ENCODE measurements at regions not wholly inside any gene's neighbourhood (a gene's known extent, or its start where the extent isn't known, plus 50 kb on each side); places are given as distances from the start of the nearest gene placed in this dataset.
"Not testable (repeated sequence)": the region's sequence is repeated elsewhere in the genome, so short reads cannot be mapped to it uniquely, and the experiment has no call there.

DNA sequence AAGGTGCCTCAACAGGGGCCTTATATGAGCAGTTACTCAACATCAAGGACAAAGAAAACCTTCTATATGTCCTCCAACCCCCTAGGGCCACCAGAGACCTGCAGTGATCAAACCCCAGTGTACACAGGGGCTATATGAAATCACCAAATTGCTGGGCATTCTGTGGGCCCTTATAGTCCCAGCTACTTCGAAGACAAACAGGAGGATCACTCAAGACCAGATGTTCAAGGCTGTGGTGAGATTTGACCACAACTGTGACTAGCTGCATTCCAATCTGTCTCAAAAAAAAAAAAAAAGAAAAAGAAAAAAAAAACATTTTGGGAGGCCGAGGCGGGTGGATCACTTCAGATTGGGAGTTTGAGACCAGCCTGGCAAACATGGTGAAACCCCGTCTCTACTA is 51.0 kb upstream of the PRB2 start:
- no peak for DNase-seq (ENCODE audit: low read depth)

DNA sequence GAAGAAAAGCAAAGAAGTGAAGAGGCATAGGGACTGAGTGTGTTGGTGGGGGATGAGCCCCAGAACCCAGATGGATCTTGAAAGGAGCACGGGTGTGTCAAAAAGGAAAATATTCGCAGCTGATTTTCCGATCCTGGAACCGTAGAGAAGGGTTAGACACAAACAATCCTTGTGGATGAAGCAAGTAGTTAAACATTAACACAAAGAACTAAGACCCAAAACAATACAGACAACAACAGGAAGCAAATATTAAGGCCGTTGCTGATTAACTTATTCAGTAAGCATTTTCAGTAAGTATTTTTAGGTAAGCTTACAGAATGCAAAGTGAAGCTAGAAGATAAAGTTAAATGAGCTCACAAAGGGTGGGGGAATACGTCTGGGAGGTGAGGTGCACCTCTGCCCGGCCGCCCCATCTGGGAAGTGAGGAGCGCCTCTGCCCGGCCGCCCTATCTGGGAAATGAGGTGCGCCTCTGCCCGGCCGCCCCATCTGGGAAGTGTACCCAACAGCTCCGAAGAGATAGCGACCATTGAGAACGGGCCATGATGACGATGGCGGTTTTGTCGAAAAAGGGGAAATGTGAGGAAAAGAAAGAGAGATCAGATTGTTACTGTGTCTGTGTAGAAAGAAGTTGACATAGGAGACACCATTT is 62.8 kb upstream of the PRB2 start:
- no peak for DNase-seq (ENCODE audit: low read depth)

DNA sequence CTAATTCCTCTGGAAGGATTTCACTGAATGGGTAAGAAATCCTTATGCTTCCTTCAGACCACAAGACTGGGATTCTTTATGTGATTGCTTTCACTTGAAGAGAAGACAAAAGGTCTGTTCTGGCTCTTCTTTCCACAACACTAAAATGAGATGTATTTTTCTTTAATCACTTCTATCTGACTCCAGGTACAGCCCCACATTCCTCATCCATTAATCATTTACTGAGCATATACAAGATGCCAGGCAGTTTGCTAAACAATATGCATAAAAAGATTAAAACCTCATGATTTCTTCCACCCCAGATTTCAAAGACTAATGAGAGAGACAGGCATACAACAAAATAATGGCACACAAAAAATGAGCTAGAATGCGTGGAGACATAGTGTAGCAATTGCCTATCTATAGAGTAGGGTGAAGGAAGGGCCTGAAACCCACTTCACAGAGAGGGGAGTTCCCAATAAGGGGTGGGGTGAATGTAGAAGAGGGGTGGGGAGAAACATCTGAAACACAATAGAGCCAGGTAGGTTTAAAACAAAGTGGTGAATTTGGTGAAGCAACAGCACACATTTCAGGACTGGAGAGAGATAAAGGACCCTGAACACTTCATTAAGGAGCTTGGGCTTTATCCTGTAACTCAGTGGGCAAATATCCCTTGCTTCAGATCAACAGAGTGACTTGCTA is 65.1 kb upstream of the PRB2 start:
- no peak for DNase-seq (ENCODE audit: low read depth)

DNA sequence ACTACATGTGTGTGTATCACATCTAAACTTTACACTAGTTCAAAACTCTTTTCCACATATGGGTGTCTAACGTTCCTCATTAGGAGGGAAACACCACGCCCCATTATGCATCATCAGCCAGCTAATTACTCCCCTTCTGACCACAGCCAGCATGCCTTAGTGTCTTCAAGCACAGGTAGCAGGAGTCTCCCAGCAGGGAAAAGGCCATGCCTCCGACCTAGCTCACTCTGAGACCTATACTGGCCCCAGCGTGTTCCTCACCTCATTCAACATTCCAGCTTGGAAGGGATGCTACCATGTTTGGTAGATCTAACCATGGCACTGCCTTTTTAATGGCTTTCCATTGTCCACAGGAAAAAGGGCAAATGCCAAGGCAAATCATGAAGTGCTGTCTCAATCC is 66.1 kb upstream of the PRB2 start:
- no peak for DNase-seq (ENCODE audit: low read depth)

DNA sequence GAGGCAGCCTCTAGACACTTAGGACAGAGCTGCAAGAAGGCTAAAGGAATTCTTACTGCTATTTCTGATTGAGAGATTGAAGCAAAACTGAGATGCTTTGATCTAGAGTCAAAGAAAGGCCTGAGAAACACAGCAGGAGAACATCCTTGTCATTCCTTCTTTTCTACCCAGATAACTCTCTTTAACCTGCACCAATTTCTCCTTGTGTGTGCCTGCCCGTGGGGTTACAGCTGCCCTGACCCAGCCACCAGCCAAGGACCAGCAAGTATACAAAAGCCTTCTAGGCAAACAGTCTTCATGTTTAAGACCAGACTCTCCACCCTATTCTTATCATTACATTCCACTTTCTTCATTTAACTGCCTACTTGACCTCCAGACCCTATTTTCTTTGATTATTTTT is 81.7 kb upstream of the PRB2 start:
- DNase-seq (ENCODE audit: low read depth), result no peak

DNA sequence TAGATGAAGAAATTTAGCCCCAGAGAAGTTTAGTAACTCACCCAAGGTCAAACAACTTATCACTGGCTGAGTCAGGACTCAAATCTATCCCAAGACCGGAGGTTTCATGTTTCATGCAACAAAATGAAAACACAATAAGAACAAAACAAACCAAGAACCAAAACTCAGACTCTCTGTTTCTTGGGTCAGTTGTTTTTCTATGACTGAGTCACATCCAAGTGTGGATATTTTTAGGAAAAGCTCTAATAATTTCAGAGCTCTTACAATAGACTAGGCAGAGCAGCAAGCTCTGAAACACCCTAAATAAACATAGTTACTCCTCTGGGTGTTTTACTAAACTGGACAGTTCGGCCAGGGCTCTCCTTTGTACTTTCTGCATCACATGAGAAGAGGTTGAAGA is 87.6 kb upstream of the PRB2 start:
- DNase-seq (ENCODE audit: low read depth), result no peak

DNA sequence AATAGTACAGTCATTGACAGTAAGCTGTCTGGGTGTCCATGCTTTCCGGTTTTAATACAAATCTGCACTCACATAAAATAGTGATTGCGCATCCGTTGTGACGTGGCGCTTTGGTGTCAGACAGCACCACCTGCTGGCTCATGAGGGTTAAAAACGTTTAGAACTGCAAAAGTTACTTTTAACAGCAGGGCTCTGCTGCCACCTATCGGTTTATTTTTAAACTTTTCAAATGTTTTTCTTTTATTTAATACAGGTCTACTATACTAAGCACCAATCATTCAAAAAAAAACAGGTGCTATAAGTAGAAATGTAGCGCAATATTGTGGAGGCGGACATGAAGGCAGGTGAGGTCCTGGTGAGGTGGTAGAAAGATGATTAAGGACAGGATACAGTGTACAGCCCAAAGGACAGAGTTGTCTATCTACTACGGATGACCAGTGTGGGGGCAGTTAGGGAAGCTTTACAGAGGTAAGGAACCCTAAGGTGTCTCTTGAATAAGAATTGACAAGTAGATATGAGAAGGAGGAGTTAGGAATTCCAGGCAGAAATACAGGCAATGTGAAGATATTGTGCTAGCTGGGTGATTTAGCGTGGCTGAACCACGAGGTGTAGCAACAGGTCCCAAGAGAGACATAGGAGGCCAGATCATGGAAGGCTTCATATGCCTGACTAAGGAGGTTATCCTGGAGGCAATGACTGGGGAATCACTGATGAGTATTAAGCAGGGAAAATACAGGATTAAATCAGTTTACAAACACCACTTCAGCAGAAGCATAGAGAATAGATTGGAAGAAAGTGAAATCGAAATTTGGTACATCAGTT is 91.5 kb upstream of the PRB2 start:
- DNase-seq (ENCODE audit: low read depth), result peak; percentile 70

DNA sequence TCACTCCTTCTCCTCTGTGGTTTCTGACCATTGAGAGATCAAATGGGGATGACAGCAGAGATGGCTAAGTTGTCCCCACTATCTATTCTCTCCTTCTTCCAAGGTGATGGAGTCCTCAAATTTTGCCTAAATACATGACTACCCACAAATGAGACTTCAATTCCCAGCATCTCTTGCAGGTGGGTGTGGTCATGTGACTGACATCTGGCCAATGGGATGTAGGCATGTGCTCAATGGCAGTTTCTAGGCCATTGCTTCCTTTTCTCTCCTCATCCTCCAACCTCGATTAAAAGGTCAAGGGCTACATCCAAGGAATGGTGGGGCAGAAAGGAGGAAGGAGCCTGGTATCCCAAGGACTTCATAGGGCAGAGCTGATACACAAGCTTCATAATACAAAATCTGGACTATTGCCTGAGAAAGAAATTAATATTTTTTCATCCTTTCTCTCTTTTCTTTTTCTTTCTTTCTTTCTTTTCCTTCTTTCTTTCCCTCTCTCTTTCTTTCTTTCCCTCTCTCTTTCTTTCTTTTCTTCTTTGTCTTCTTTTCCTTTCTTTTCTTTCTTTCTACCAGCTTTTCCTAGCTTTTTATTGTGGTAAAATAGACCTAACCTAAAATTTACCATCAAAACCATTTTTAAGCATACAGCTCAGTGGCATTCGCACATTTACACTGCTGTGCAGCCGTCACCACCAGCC is 100.9 kb upstream of the PRB2 start:
- no peak for DNase-seq (ENCODE audit: low read depth)

DNA sequence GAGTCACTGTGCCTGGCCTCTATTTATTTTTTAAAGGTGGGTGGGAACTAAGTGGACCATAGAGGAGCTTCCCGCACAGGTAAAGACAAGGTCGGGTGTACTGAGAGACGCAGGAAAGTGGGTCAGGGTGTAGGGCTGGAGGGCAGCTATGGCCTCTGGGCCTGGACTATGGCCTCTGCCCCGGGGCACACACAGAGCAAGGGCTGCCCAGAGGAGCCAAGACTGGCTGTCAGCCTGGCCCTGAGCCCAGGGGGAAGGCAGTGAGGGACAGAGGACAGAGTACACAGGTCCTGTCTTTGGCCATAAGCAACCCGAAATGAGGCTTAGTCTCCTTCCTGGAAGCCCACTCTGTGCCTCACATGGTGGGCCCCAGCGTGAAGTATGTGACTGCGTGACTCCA is 102.1 kb upstream of the PRB2 start:
- no peak for DNase-seq (ENCODE audit: low read depth)

DNA sequence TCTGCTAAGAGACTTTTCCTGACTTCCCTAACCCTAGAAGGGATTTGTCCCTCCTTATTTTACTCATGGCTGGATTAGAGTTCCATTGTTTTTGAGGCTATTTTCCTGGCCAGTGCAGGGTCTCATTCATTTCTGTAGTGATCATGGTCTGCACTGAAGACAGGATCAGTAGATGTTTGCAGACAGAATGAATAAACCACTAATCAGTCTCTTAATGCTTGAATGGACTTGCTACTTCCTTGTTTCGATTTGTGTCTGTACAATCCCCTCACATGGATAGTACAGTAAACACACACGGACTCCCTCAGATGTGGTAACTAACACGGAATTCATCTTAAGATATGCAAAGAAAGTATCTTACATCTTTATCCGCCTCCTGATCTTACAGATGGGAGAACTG is 102.6 kb upstream of the PRB2 start:
- no peak for DNase-seq (ENCODE audit: low read depth)

DNA sequence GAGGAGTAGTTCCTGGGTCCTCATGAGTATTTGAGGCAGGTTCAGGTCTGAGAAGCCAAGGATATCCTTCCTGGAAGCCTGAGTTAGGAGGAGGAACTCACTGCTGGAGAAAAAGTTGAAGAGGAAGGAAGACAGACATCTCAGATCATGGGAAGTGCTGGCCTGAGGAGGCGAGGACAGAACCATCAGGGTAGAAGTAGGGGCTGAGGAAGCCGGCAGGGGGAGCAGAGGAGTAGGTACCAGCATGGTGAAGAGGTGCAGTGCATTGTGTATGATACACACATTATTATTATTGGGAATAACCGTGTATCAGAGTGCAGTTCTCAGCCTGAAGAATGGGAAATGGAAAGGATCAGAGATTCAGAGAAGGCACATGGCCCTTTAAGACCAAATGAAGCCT is 103.2 kb upstream of the PRB2 start:
- not testable (repeated sequence) for DNase-seq (ENCODE audit: low read depth)

DNA sequence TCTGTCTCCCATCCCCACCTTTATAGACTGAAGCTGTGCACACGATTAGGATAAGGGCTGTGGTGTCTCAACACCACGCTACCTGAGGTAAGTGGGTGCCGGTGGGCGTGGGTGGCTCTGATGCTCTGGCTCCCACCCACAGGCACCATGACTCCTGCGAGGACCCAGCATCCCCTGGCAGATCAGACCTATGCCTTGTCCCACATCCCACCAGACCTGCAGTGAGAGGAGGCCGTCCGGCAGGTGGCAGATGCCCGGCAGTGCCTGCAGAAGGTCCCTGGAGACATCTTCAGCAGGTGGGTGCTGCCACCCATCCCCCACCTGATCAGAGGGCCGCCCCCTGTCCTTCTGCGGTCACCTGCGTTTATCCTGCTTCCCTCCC is 104.4 kb upstream of the PRB2 start:
- DNase-seq (ENCODE audit: low read depth), result no peak

DNA sequence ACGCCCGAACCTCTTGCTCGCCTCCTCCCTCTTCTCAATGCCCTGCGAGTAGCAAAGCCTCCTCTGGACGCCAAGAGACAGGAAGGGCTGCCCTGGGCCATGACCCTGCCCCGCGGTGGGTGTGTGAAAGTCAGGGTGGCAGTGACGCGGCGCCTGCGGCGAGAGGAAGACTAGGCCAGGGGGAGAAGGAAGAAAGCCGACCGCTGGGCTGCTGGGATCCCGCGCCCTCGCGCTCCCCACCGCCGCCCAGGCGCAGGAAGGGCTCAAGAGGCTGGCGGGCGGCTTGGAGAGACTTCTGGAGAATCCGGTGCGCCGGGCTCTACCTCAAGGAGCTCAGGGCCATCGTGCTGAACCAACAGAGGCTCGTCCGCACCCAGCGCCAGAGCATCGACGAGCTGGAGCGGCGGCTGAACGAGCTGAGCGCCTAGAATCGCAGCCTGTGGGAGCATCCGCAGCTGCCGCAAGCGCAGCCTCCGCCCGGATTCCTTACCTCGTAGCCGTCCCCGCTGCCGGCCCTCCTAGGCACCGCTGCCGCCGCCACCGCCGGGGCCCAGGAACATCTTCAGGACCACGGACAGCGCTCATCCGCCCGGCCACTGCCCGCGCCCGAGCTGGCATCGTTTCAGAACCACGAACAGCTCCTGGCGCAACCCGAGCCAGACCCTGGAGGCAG is 105.0 kb upstream of the PRB2 start:
- DNase-seq (ENCODE audit: low read depth), result peak; percentile 50

DNA sequence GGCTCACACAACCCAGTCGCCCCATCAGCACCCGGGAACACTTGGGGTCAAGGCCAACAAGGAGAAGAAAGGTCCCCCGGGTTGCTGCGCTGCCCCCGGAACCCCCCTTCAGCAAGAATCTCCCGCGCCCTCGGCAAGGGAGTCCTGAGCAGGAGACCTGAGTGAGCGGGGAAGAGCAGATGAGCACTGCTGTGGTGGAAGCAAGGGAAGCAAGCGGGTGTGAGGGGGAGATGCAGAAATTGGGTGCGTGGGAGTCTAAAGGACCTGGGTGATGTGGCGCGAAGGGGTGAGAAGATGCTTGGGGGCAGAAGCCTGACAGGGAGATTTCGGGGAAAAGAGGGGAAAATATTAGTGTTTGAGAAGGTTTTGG is 105.5 kb upstream of the PRB2 start:
- no peak for DNase-seq (ENCODE audit: low read depth)

DNA sequence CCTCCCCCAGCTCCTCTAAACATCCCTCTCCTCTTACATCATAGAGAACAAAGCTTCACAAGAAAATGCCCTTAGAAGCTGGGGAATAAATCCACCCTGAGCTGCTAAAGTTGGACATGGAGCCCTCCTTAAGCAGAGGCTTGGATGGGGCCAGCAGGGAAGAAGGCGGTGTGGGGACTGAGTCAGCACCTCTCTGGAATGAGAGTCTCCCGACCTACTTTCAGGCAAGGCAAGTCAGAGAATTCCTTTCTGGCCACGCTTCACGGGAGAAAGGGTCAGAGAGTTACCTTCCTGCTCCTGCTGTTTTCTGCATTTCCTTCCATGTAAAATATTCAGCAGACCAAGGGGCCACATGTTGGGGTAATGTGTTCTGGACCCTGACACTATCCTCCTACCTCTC is 113.3 kb upstream of the PRB2 start:
- DNase-seq (ENCODE audit: low read depth), result no peak

DNA sequence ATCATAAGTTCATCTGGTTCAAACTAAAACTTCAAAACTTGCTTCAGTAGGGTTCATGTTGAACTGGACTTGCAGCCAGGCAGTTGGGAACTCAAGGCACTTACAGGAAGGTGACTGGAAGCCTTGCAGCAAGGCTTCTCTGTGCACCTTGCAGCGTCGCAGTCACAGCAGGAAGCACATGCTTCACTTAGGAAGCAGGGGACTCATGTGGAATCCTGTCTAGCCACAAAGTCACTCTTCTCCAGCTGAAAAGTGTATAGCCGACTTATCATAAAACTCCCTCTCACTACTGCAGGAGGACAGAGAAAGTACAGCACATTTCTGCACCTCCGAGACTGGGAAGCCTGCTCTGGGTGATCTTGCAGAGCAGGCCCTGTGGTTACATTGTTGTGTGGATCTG is 114.0 kb upstream of the PRB2 start:
- DNase-seq (ENCODE audit: low read depth), result no peak

DNA sequence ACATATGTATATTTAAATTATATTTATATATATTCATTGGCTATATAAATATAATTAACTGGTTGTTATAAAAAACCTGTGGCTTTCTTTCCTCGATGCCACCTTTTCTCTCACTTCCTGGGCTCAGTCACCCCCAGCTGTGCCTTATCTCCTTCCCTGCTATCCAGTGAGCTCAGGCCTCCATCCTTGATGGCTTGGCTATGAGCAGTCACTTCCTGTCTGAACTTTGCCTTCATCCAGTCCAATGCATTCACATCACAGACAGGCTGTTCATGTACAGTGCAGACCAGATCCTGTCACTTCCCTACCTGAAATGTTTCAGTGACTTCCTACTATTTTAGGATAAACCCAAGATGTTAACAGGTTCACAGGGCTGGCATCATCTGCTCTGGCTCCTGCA is 115.3 kb upstream of the PRB2 start:
- DNase-seq (ENCODE audit: low read depth), result no peak

DNA sequence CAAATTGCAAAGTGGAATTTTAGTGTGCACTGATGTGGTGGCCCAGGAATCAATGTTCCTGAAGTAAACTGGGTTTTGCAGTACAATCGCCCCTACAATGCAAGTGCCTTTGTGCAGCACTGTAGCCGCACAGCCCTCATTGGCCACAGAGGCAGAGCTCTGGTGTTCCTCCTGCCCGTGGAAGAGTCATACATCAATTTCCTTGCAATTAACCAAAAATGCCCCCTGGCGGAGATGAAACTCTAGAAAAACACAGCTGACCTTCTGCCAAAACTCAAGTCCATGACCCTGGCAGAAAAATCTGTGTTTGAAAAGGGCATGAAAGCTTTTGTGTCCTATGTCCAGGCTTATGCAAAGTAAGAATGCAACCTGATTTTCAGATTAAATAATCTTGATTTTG is 117.9 kb upstream of the PRB2 start:
- no peak for DNase-seq (ENCODE audit: low read depth)

DNA sequence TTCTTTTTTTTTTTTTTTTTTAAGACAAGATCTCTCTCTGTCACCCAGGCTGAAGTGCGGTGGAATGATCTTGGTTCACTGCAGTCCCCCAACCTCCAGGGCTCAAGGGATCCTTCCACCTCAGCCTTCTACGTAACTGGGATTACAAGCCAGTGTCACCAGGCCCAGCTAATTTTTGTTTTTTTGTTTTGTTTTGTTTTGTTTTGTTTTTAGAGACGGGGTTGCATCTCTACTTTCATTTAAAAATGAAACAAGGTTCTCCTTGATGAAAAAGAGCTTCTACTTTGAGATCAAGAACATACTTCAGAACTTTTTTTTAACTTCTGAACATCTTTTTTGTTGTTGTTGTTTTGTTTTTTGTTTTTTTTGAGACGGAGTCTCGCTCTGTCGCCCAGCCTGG is 121.7 kb upstream of the PRB2 start:
- DNase-seq (ENCODE audit: low read depth), result no peak

DNA sequence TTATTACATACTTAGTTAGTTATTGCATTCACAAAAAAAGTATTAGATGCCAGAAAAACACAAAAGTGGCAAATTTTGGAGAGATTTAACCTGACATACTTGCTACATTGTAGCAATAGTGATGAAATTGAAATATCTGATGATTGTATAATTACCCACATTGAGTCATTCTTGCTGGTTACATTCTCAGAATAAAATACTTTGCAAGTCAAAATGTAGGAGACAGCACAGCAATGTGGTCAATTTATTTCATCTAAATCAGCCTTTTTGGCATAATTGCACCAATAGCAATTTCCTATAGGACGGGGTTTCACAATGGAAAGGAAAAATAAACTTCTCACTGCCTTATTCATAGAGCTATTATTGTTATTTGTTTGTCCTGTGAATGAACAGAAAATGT is 125.0 kb upstream of the ETV6 start:
- no peak for DNase-seq (ENCODE audit: low read depth)

DNA sequence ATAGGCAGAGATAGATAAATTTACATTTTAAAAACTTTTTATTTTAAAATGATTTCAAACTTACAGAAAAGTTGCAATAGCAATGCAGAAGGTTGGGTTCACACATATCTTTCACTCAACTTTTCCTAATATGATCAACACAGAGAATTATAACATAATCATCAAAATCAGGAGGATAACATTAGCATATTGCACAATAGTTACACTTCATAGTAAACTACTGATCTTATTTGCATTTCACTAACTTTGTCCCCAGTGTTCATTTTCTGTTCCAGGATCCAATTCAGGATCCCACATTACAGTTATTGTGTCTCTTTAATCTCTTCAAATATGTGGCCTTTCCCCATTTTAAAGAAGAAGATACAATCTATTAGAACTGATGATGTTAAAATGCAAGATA is 115.4 kb upstream of the ETV6 start:
- DNase-seq (ENCODE audit: low read depth), result no peak

DNA sequence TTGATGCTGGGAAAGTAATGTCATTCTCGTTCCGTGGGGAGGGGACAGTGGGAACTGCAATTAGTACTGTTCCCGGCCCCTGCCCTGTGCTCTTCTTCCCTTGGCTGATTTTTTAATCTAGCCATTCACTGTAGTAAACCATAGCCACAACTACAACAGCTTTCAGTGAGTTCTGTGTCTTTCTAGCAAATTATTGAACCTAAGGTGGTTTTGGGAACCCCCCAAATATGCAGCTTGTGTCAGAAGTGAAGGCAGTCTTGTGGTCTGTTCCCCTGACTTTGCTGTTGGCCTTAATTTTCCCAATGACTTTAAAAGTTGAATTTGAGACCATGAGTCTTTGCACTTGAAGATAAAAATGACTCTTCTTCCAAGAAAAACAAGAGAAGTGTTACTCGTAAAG is 114.3 kb upstream of the ETV6 start:
- DNase-seq (ENCODE audit: low read depth), result no peak

Data from stimulated activated CD4-positive, alpha-beta T cell treated with anti-CD3 and anti-CD28 coated beads, Interleukin-2, amount 100 ng/mL, for 4 hours (primary cell).